RWPE2 (cell line): ENCODE measurements at regions not wholly inside any gene's neighbourhood (a gene's known extent, or its start where the extent isn't known, plus 50 kb on each side); places are given as distances from the start of the nearest gene placed in this dataset.

Experiments
- ATAC-seq: fragments of 200-7000 bp; cut with Tn5 transposase; 3 replicates; pipeline ENCODE4 v1.9.1; 2021; ENCODE audit warnings: low read depth
- DNase-seq: peaks from one replicate; pipeline ENCODE4 v3.0.0-alpha.2; 2020; ENCODE audit warnings: low spot score
- H3K27ac ChIP-seq: fragments of 450-650 bp; 2 replicates; pipeline ENCODE4 v1.5.1; 2017; ENCODE audit warnings: mild to moderate bottlenecking; ENCODE audit not compliant: poor library complexity, severe bottlenecking
- H3K27me3 ChIP-seq: fragments of 250-450 bp; sonication (Bioruptor Pico); 2 replicates; pipeline ENCODE4 v1.5.1; 2021; ENCODE audit warnings: mild to moderate bottlenecking, moderate library complexity; ENCODE audit not compliant: insufficient read depth, poor library complexity, severe bottlenecking
- H3K36me3 ChIP-seq: fragments of 250-450 bp; sonication (Bioruptor Pico); 2 replicates; pipeline ENCODE4 v1.5.1; 2020; ENCODE audit warnings: low read depth, mild to moderate bottlenecking, moderate library complexity
- H3K4me1 ChIP-seq: fragments of 250-450 bp; sonication (Bioruptor Pico); 2 replicates; pipeline ENCODE4 v1.5.1; 2021; ENCODE audit warnings: mild to moderate bottlenecking, moderate library complexity; ENCODE audit not compliant: insufficient read depth, poor library complexity, severe bottlenecking
- H3K4me3 ChIP-seq: fragments of 250-450 bp; sonication (Bioruptor Pico); 2 replicates; pipeline ENCODE4 v1.5.1; 2021; ENCODE audit warnings: mild to moderate bottlenecking, moderate library complexity; ENCODE audit not compliant: severe bottlenecking
- H3K9me3 ChIP-seq: fragments of 250-450 bp; sonication (Bioruptor Pico); 2 replicates; pipeline ENCODE4 v1.5.1; 2021; ENCODE audit warnings: mild to moderate bottlenecking, moderate library complexity; ENCODE audit not compliant: severe bottlenecking
- TF ChIP-seq, protein P1 (sequence below): fragments of 450-650 bp; IDR thresholded peaks from one replicate; pipeline ENCODE4 v1.5.1; 2017; ENCODE audit warnings: mild to moderate bottlenecking, moderate library complexity; ENCODE audit not compliant: poor library complexity, severe bottlenecking

DNA sequence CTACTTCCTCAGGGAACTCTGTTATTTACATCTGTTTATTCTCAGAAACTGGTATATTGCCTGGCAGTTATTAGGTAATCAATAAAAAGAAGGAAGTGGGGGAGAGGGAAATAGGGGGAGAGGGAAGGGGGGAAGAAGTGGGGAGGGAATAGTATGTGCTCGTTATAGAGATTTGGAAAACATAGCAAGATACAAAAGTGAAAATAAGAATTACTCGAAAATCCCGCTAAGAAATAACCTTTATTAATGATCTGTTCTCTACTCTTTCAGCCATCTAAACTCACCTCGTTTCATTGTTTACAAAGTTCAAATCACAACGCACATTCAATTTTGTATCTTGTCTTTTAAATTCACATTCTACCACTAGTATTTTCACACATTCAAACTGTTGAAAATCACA is 63.0 kb upstream of the CDCA7L start:
- no peak for DNase-seq
- H3K27me3 ChIP-seq = no peaks in the 10 kb centered on the region
- ATAC-seq = no peak
- no peak overlapping the region for H3K4me3 ChIP-seq
- no peaks in the 10 kb centered on the region for H3K9me3 ChIP-seq
- TF ChIP-seq, protein P1, sequence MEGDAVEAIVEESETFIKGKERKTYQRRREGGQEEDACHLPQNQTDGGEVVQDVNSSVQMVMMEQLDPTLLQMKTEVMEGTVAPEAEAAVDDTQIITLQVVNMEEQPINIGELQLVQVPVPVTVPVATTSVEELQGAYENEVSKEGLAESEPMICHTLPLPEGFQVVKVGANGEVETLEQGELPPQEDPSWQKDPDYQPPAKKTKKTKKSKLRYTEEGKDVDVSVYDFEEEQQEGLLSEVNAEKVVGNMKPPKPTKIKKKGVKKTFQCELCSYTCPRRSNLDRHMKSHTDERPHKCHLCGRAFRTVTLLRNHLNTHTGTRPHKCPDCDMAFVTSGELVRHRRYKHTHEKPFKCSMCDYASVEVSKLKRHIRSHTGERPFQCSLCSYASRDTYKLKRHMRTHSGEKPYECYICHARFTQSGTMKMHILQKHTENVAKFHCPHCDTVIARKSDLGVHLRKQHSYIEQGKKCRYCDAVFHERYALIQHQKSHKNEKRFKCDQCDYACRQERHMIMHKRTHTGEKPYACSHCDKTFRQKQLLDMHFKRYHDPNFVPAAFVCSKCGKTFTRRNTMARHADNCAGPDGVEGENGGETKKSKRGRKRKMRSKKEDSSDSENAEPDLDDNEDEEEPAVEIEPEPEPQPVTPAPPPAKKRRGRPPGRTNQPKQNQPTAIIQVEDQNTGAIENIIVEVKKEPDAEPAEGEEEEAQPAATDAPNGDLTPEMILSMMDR = no peak
- H3K4me1 ChIP-seq = no peaks in the 10 kb centered on the region
- H3K36me3 ChIP-seq = no peaks in the 10 kb centered on the region
- no peak overlapping the region for H3K27ac ChIP-seq

GRCh38 chr7:22008087-22008486 is 62.4 kb upstream of the CDCA7L start:
- Histone ChIP-seq H3K4me1 (no peaks in the 10 kb centered on the region), H3K27me3 (no peaks in the 10 kb centered on the region), H3K9me3 (no peaks in the 10 kb centered on the region), H3K4me3 (no peak overlapping the region), H3K27ac (no peak overlapping the region), H3K36me3 (no peaks in the 10 kb centered on the region)
- no peak for DNase-seq
- TF ChIP-seq, protein P1 = no peak
- ATAC-seq = no peak

DNA sequence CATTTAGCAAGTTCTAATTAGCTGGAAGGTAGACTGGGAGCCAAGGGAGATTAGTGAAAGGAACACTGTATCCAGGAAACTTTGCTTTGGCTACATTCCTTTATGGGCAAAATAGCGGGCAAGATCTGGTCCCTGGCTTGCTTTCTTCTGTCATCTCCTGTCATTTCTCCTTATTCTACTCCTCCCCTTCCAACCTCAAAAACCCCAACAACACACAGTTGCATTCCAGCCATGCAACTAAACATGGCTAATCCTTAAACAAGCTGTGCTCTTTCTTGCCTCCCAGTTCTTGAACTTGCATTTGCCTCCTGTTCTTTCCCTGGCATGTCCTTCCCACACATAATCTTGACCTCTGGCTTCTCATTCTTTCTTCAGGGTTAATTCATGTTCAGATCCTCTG is 59.5 kb upstream of the CDCA7L start:
- Histone ChIP-seq H3K27me3 (no peaks in the 10 kb centered on the region), H3K4me1 (peaks cover 6% of the 10 kb centered on the region), H3K36me3 (no peaks in the 10 kb centered on the region), H3K9me3 (no peaks in the 10 kb centered on the region), H3K27ac (no peak overlapping the region), H3K4me3 (no peak overlapping the region)
- ATAC-seq (no peak), DNase-seq (no peak)
- TF ChIP-seq, protein P1 = no peak

DNA sequence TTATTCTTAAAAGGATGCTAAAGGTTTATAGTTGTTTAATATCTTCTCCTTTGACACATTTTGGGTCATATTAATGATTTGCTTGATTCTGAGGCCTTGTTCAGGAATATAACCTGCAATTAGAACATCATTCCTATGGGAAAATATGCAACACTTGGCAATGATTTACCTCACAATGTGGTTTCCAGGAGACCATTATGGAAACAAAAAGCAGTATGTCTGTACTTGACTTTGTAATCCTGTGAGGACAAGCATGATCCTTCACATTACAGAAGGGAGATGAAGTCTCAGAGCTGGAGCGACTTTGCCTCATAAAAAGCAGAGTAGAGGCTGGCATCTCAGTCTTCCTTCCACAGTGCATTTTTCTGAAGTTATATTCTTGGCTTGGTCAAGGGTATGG is 57.0 kb upstream of the CDCA7L start:
- Histone ChIP-seq H3K9me3 (no peaks in the 10 kb centered on the region), H3K4me3 (no peak overlapping the region), H3K27me3 (no peaks in the 10 kb centered on the region), H3K27ac (no peak overlapping the region), H3K4me1 (peaks cover 12% of the 10 kb centered on the region), H3K36me3 (no peaks in the 10 kb centered on the region)
- ATAC-seq = no peak
- DNase-seq = no peak
- TF ChIP-seq, protein P1 = no peak

DNA sequence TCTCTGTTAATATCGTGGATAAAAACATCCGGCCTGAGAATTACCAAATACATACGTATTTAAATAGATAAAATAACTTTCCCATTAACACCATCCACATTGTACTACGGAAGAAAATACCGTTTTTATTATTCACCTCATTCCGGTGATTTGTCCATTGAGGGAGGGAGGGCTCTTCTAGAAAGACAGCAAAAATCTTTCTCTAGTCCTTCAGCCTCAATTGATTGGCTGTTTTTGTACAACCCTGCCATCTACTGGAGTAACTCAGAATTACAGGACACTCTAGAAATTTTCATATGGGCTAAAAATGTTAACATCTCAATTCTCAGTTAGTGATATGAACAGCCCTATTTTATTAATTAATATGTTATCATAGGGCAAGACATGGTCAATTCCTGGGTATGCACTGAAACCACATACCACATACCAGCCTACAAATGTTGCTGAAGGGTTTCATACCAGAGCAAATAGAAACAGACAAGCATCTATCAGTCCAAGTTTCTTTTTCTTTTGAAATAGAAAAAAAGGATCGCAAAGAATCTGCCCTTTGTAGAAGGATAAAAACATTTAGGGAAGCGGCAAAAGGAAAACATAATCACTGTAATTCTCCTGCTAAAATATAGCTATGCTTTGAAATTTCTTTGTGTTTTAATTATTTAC is 55.8 kb upstream of the CDCA7L start:
- TF ChIP-seq, protein P1 = peak; percentile 94
- Histone ChIP-seq H3K4me1 (peaks cover 20% of the 10 kb centered on the region), H3K4me3 (no peak overlapping the region), H3K27ac (peak overlapping the region; percentile 74), H3K36me3 (no peaks in the 10 kb centered on the region), H3K9me3 (no peaks in the 10 kb centered on the region), H3K27me3 (no peaks in the 10 kb centered on the region)
- DNase-seq (no peak), ATAC-seq (peak; percentile 86)
